ENCODE measurements at regions not wholly inside any gene's neighbourhood (a gene's known extent, or its start where the extent isn't known, plus 50 kb on each side); places are given as distances from the start of the nearest gene placed in this dataset.
"Not testable (repeated sequence)": the region's sequence is repeated elsewhere in the genome, so short reads cannot be mapped to it uniquely, and the experiment has no call there.

GRCh38 chr22:19599626-19600243 lies 75.5 kb upstream of the CLDN5 start:
- no peak for DNase-seq (ENCODE audit: low read depth in 2 of 2)

- not testable (repeated sequence) for DNase-seq (ENCODE audit: low read depth in 2 of 2)
Measured at GRCh38 chr22:19603346-19603745, 79.1 kb upstream of the CLDN5 start.

- no peak for DNase-seq (ENCODE audit: low read depth in 2 of 2)
Measured at GRCh38 chr22:19603767-19604166, 79.6 kb upstream of the CLDN5 start.

GRCh38 chr22:19604711-19605268 lies 80.6 kb upstream of the CLDN5 start:
- DNase-seq (ENCODE audit: low read depth in 2 of 2), result no peak

- DNase-seq (ENCODE audit: low read depth in 2 of 2), result no peak
Measured at GRCh38 chr22:19605508-19606331, 81.5 kb upstream of the CLDN5 start.

GRCh38 chr22:19606332-19607191 lies 82.4 kb upstream of the CLDN5 start:
- DNase-seq (ENCODE audit: low read depth in 2 of 2), result no peak

- no peak for DNase-seq (ENCODE audit: low read depth in 2 of 2)
Measured at GRCh38 chr22:19607192-19608002, 83.2 kb upstream of the CLDN5 start.

GRCh38 chr22:19608003-19608690 lies 83.9 kb upstream of the CLDN5 start:
- DNase-seq (ENCODE audit: low read depth in 2 of 2), result no peak

- not testable (repeated sequence) for DNase-seq (ENCODE audit: low read depth in 2 of 2)
Measured at GRCh38 chr22:19609753-19610152, 85.5 kb upstream of the CLDN5 start.

GRCh38 chr22:19610518-19611253 lies 86.5 kb upstream of the CLDN5 start:
- DNase-seq (ENCODE audit: low read depth in 2 of 2), result no peak

GRCh38 chr22:19611590-19611989 lies 87.4 kb upstream of the CLDN5 start:
- no peak for DNase-seq (ENCODE audit: low read depth in 2 of 2)

- DNase-seq (ENCODE audit: low read depth in 2 of 2), result no peak
Measured at GRCh38 chr22:19612866-19613572, 88.8 kb upstream of the CLDN5 start.

- no peak for DNase-seq (ENCODE audit: low read depth in 2 of 2)
Measured at GRCh38 chr22:19614536-19614863, 90.3 kb upstream of the CLDN5 start.

GRCh38 chr22:19615001-19615461 lies 90.8 kb upstream of the CLDN5 start:
- DNase-seq (ENCODE audit: low read depth in 2 of 2), result no peak

GRCh38 chr22:19615867-19616581 lies 91.8 kb upstream of the CLDN5 start:
- no peak for DNase-seq (ENCODE audit: low read depth in 2 of 2)

GRCh38 chr22:19619144-19620009 lies 94.9 kb upstream of the SEPTIN5 start:
- no peak for DNase-seq (ENCODE audit: low read depth in 2 of 2)

GRCh38 chr22:19620742-19621371 lies 93.4 kb upstream of the SEPTIN5 start:
- no peak for DNase-seq (ENCODE audit: low read depth in 2 of 2)
